ENCODE measurements at regions not wholly inside any gene's neighbourhood (a gene's known extent, or its start where the extent isn't known, plus 50 kb on each side); places are given as distances from the start of the nearest gene placed in this dataset.

- no peak for TF ChIP-seq ZNF565 (CRISPR knock-in tag; conservative IDR thresholded peaks at IDR 0.05; ENCODE audit: low read depth)
- TF ChIP-seq SNAI2 (CRISPR knock-in tag; IDR thresholded peaks at IDR 0.05) = no peak
- TF ChIP-seq BACH2 (CRISPR knock-in tag; IDR thresholded peaks at IDR 0.05; ENCODE audit: borderline replicate concordance) = no peak
- no peak for TF ChIP-seq TOX (CRISPR knock-in tag; IDR thresholded peaks at IDR 0.05; ENCODE audit: borderline replicate concordance)
- no peak for TF ChIP-seq ZC3H10 (CRISPR knock-in tag; IDR thresholded peaks at IDR 0.05)
- TF ChIP-seq TSHZ2 (CRISPR knock-in tag; IDR thresholded peaks at IDR 0.05) = no peak
- TF ChIP-seq GLIS3 (CRISPR knock-in tag; IDR thresholded peaks at IDR 0.05) = no peak
- no peak for TF ChIP-seq ZFP30 (CRISPR knock-in tag; IDR thresholded peaks at IDR 0.05)
- TF ChIP-seq CSDC2 (CRISPR knock-in tag; IDR thresholded peaks at IDR 0.05) = no peak
- TF ChIP-seq PATZ1 (CRISPR knock-in tag; IDR thresholded peaks at IDR 0.05; ENCODE audit: borderline replicate concordance) = no peak
- no peak for TF ChIP-seq ZNF70 (CRISPR knock-in tag; IDR thresholded peaks at IDR 0.05)
- no peak for TF ChIP-seq CSRNP3 (CRISPR knock-in tag; IDR thresholded peaks at IDR 0.05)
- no peak for TF ChIP-seq TCF4 (CRISPR knock-in tag; IDR thresholded peaks at IDR 0.05; ENCODE audit: borderline replicate concordance)
- no peak for TF ChIP-seq OSR1 (CRISPR knock-in tag; IDR thresholded peaks at IDR 0.05)
- no peak for TF ChIP-seq CREB5 (CRISPR knock-in tag; IDR thresholded peaks at IDR 0.05; ENCODE audit: low read depth)
- ATAC-seq = no peak
These were observed 155.6 kb downstream of the SEMA6D start for GRCh38 chr15:47872869-47873432.

- no peak for ATAC-seq
- TF ChIP-seq ZFP3 (CRISPR knock-in tag; IDR thresholded peaks at IDR 0.05) = no peak
- no peak for TF ChIP-seq GLIS3 (CRISPR knock-in tag; IDR thresholded peaks at IDR 0.05)
- TF ChIP-seq ZFP30 (CRISPR knock-in tag; IDR thresholded peaks at IDR 0.05) = no peak
- no peak for TF ChIP-seq RARB (CRISPR knock-in tag; IDR thresholded peaks at IDR 0.05)
- no peak for TF ChIP-seq ARNTL (CRISPR knock-in tag; IDR thresholded peaks at IDR 0.05; ENCODE audit: borderline replicate concordance, low read depth)
- TF ChIP-seq CREB5 (CRISPR knock-in tag; IDR thresholded peaks at IDR 0.05; ENCODE audit: low read depth) = no peak
- TF ChIP-seq TOX (CRISPR knock-in tag; IDR thresholded peaks at IDR 0.05; ENCODE audit: borderline replicate concordance) = no peak
These were observed 159.7 kb downstream of the SEMA6D start for GRCh38 chr15:47876986-47877385.

- ATAC-seq = no peak
- no peak for TF ChIP-seq RARB (CRISPR knock-in tag; IDR thresholded peaks at IDR 0.05)
- TF ChIP-seq ISL1 (CRISPR knock-in tag; IDR thresholded peaks at IDR 0.05) = no peak
- no peak for TF ChIP-seq SNAI2 (CRISPR knock-in tag; IDR thresholded peaks at IDR 0.05)
- TF ChIP-seq TOX (CRISPR knock-in tag; IDR thresholded peaks at IDR 0.05; ENCODE audit: borderline replicate concordance) = no peak
- no peak for TF ChIP-seq CSDC2 (CRISPR knock-in tag; IDR thresholded peaks at IDR 0.05)
- TF ChIP-seq PPARA (CRISPR knock-in tag; IDR thresholded peaks at IDR 0.05; ENCODE audit: borderline replicate concordance) = no peak
- no peak for TF ChIP-seq ZFP3 (CRISPR knock-in tag; IDR thresholded peaks at IDR 0.05)
- TF ChIP-seq POU6F1 (CRISPR knock-in tag; IDR thresholded peaks at IDR 0.05; ENCODE audit: borderline replicate concordance, low read depth) = no peak
- no peak for TF ChIP-seq ESRRG (CRISPR knock-in tag; IDR thresholded peaks at IDR 0.05)
- no peak for TF ChIP-seq PATZ1 (CRISPR knock-in tag; IDR thresholded peaks at IDR 0.05; ENCODE audit: borderline replicate concordance)
- no peak for TF ChIP-seq ZNF70 (CRISPR knock-in tag; IDR thresholded peaks at IDR 0.05)
- no peak for TF ChIP-seq CREB5 (CRISPR knock-in tag; IDR thresholded peaks at IDR 0.05; ENCODE audit: low read depth)
- no peak for TF ChIP-seq ARNTL (CRISPR knock-in tag; IDR thresholded peaks at IDR 0.05; ENCODE audit: borderline replicate concordance, low read depth)
These were observed 160.5 kb downstream of the SEMA6D start for GRCh38 chr15:47877836-47878235.

Data from SK-N-SH treated with all-trans-retinoic acid at 6 μM for 48 hours (cell line).